SK-N-SH (cell line): ENCODE measurements at regions not wholly inside any gene's neighbourhood (a gene's known extent, or its start where the extent isn't known, plus 50 kb on each side); places are given as distances from the start of the nearest gene placed in this dataset.

Experiments
- CTCF ChIP-seq: fragments of 200-600 bp; sonication (generic); IDR thresholded peaks from 2 replicates; pipeline ENCODE4 v1.6.1; 2017; ENCODE audit warnings: antibody characterized with exemption, mild to moderate bottlenecking, moderate library complexity
- JUND ChIP-seq: IDR thresholded peaks from 2 replicates; pipeline ENCODE4 v1.4.0; 2012
- POLR2AphosphoS5 ChIP-seq: IDR thresholded peaks from 2 replicates; pipeline ENCODE4 v1.6.1; 2012; ENCODE audit warnings: low read depth, low read length
- RAD21 ChIP-seq: IDR thresholded peaks from 2 replicates; pipeline ENCODE4 v1.6.1; 2012; ENCODE audit warnings: mild to moderate bottlenecking, low read length
- REST ChIP-seq: IDR thresholded peaks from 2 replicates; pipeline ENCODE4 v1.6.1; 2012; ENCODE audit warnings: mild to moderate bottlenecking, low read depth, low read length, moderate library complexity
- USF2 ChIP-seq: fragments of 150-350 bp; IDR thresholded peaks from 2 replicates; pipeline ENCODE4 v1.6.1; 2017; ENCODE audit warnings: antibody characterized with exemption, low read length, low read depth, borderline replicate concordance

- no peak for TF ChIP-seq CTCF
- no peak for TF ChIP-seq JUND
- TF ChIP-seq RAD21 = no peak
- TF ChIP-seq REST = no peak
- no peak for TF ChIP-seq POLR2AphosphoS5
- TF ChIP-seq USF2 = no peak
Observed at GRCh38 chr12:83666690-83667089, 980.0 kb downstream of the TMTC2 start.
